ENCODE measurements at regions not wholly inside any gene's neighbourhood (a gene's known extent, or its start where the extent isn't known, plus 50 kb on each side); places are given as distances from the start of the nearest gene placed in this dataset.
A peak's percentile ranks its signal among the peaks of the same experiment; 100 is the strongest.

DNA sequence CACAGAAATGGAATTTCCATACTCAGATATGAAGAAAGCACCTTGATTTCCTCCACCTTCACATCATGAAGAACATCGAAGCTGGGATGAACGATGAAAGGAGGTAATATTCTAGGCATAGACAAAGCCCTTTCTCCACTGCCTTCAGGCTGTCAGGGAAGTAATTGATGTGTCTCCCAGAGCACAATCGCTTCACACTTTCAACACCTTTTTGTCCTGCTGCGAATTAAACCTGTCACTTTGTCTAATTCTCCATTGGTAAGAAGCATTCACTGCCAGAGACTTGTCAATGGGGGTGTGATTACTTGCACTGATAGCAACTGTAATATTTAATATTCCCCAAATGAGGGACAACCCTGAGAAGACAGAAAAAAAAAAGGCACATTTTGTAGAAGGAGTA, 260.1 kb downstream of the ETS1 start:
- no peak for DNase-seq

DNA sequence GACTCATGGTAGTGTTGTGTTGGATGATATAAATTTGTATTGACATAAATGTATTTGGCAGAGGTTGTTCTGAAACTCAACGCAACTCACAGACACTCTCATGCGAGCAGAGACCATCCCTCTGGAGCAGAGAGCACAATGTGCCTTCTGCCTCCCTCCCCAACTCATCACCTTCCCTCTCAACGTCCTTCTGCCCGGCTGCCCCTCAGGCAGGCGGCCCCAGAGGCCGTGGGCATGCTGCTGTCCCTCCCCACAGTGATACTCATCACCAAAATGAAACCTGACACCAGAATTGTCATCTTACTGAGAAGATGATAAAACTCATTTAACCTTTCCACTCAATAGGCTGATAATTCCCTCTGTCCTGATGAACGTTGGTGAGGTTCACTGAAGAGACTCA, 260.6 kb downstream of the ETS1 start:
- no peak for DNase-seq

DNA sequence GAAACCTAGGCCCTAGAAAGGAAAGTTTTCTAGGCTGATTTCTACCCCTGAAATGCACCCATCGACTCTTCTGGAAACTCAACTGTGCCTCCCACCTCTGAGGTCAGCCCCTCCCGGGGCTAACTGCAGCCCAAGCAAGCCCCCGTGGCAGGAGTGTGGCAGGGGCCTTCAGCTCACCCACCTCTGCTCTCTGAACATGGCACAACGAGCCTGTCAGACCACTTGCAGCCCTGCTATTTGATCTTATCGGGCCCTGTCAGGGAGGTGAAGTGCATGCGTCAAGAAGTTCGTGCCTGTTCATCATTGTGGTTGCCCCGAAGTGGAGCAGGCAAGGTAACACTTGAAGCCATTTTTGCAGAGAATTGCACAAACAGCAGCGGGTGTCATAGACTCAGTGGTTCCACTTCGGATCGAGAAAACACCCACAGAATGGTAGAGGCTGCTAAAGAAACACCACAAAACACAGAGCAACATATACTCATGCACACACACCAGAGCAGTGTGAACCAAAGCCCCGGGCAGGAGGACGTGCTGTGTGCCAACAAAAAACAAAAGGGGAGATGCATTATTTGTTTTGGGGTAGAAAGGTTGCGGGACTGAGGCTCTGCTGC, 262.7 kb downstream of the ETS1 start:
- DNase-seq, result no peak

DNA sequence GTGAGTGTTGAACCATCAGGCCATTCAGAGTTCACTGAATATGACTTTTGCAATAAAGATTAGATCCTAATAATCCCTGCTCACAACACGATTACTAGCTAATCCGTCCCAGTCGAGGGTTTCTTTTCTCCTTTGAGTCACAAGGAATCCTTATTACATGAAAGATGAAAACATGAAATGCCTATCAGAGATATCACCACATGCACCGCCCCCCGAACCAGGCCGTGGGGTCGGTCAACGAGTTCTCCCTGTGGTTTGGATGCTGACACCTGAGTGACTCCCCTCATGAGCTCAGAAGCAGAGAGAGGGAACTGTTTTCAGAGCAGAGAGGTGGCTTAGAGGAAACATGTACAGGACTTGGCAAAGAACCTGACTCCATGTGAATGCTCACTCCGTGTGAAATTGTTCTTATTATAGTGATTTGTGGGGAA, 263.3 kb downstream of the ETS1 start:
- no peak for DNase-seq

DNA sequence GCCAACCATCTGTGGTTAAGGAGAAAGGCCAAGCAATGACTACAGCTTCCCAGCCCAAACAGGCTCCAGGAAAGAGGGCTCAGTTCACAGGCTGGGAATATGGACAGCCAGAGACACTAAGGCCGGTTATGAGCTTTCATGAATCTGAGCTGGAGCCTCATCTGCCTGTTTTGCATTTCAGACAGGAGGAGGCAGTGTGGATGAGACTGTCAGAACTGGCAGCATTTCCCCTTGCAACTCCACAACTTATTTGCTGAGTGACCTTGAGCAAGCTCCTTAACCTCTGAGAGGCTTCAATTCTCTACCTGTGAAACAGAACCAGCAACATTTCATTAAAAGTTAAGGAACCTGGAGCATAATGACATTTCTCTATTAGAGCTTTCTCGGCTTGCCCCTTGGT, 264.0 kb downstream of the ETS1 start:
- DNase-seq, result peak in 1 of 2 donors; percentile 28

DNA sequence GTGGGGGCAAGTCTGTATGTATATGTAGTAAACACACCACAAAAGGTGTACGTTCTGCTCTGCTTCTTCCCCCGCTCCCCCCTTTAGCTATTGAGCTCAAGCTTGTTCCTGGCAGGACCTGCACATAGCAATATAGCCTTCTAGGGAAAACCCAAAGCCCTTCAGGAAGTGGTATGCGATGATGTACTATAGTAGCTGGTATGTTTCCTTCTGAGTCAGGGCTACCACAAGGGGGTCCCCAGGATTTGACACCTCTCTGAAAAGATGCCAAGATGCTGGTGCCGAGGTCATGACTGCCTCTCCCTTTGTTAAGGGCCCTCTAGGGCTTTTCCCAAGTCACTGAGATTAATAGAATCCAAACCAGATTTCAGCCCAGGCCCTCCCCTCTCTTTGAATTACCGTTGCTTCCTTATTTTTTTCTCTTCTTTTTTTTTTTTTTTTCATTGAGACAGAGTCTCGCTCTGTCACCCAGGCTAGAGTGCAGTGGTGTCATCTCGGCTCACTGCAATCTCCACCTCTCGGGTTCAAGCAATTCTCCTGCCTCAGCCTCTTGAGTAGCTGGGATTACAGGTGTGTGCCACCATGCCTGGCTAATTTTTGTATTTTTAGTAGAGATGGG, 268.4 kb downstream of the ETS1 start:
- DNase-seq, result no peak

DNA sequence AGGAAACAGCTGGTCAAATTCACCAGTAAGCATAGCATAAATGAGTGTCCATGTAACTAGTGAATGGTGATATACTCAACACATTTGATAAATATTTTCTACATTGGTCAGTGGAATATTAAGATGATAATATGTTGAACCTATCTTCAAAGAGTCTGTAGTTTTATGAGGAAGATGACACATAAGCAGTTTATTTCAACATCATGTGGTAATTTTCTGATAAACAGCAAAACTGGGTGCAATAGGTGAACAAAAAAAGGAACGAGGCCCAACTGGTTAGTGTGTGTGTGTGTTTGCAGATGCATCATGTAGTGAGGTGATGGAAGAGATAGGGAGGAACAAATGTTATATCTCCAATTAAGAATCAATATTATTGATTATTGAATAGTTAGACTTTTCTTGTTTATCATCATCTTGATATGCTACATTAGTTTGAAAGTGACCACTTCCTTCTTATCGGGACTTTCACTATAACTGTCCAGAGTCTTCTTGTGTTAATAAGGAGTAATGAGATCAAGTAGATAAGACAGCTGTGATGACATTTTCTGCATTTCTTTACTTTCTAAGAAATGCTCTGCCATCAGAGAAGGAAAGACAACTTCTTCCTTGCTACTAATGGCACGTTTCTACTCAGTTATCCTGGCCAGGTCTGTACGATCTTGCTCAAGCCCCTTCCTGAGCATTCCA, 270.7 kb downstream of the ETS1 start:
- peak; percentile 35 to 56 for DNase-seq

DNA sequence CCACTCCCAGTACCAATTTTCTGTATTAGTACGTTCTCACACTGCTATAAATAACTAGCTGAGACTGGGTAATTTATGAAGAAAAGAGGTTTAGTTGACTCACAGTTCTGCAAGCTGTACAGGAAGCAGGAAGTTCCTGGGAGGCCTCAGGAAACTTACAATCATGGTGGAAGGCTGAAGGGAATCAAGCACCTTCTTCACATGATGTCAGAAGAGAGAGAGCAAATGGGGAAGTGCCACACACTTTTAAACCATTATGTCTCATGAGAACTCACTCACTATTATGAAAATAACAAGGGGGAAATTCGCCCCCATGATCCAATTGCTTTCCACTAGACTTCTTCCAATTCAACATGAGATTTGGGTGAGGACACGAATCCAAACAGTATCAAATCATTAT, 271.4 kb downstream of the ETS1 start:
- peak in 1 of 2 donors; percentile 4 for DNase-seq

DNA sequence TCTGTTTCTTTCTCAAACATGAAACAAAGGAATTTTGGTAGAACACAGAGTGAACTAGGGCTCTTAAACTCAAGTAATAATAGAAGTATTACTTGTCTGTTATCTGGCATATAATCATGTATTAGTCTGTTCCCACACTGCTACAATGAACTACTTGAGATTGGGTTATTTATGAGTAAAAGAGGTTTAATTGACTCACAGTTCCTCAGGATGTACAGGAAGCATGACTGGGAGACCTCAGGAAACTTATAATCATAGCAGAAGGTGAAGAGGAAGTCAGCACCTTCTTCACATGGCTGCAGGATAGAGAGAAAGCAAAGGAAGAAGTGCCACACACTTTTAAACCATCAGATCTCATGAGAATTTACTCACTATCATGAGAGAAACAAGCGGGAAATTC, 273.4 kb downstream of the ETS1 start:
- no peak for DNase-seq

DNA sequence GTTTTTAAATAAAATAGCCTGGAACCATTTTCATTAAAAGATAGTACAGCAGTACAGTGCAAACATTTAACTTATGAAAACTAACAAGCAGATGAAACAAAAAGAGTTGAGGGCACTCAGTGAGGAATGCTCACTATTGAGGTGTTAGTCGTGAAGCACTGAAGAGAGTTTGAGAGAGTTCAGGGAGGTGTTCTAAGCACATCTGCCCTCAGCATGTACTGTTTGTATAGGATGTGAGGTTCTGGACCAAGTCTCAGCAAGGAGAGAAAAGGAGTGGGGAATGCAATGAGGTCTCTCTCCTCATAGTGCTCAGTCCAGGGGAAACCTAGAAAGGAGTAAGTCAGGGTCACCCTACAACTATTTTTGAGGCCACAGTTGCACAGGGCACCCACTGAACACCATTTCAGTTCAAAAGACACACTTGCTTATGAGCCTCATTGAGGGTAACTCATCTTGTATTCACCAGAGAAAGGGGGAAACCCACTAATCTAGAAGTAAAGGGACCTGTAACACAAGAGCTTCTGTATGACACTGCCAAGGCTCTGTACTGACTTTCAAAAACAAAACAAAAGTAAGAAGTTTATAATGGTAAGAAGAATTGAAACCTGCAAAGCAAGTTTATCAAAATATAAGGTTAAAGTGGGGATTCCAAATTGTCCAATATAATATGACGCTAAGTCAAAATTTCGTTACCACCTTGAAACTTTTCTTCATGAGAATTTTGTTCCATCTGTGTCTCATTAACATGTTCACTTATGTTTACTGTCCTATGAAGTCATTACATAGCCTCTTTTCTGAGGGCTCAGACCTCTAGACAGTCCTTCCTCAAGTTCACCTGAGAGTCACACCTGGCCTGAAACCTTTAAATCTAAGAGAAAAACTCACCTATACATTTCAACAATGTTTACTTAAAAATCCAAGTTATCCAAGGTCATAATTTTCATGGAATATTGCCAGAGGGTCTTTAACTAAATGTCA, 275.3 kb downstream of the ETS1 start:
- DNase-seq, result no peak

DNA sequence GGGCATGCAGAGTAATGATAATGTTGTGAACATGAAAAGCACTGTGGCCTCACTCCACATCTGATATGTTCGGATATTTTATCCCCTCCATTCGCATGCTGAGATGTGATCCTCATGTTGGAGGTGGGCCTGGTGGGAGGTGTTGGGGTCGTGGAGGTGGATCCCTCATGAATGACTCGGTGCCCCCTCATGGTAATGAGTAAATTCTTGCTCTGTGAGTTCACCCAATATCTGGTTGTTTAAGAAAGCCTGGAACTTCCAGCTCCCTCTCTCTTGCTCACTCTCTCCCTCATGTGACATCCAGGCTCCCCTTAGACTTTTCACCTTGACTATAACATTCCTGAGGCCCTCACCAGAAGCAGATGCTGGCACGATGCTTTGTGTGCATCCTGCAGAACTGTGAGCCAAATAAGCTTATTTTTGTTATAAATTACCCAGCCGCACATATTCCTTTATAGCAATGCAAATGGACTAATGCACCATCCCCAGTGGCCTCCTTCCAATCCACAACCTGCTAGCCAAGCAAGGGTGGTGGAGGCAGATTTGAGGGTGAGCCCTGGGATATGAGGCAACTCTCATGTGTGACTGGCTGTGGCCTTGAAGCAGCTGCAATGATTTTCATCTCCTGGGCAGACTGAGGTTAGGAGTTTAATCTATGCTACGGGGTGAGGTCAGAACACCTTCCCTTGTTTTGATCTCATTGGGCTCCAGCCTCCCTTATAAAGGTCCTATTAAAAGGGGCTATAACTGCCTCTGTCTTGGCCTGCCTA, 276.5 kb downstream of the ETS1 start:
- DNase-seq, result no peak

DNA sequence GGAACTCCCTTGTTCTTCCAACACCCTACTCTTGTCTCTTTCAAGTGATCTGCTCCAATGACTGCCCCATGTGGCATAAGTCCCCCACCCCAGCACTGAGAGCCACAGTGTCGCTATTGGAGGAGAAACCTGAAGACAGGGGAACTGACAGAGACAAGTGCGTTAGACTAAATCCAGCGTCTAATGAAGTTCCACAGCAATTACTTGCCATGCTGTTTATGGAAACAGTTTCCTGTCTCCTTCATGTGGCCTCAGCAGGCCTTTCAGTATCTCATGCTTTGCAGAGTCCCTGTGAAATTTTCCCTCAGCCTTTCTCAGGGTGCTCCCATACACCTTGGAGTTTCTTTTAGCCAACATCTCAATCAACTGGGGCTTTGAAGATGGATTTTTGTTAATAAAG, 277.4 kb downstream of the ETS1 start:
- DNase-seq, result no peak

DNA sequence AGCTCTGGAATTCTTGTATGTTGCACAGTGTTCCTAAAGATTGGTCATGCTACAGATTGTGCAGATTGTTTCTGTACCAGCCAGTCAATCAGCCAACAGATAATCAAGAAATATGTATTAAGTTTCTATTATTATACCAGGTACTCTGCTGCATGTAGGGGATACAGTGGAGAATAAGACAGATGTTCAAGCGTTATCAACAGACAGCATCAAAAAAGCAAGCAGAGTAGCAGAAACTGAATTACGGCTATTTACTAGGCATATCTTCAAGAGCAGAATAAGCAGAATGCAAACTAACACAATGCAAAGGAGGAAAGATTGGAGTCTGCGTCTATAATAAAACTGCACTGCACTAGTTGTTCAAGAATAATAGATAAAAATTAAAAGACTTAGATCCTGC, 278.6 kb downstream of the ETS1 start:
- no peak for DNase-seq

DNA sequence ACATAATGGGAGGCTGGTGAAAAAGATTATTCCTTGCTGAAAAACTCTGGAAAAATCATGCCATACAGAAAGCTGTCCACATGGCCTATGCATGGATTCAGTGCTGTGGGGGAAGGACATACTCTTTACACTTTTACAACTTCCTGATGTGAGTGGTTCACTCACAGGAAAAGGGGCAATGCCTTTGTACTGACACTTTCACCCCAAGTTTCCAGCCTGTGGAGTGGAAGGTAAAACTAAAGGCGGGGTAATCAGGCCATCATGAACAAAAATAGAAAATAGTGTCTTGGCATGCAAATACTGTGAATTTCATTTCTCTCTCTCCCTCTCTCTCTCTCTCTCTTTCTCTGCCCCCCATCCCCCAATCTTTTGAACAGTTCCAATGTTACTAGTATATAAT, 281.8 kb downstream of the ETS1 start:
- no peak for DNase-seq

DNA sequence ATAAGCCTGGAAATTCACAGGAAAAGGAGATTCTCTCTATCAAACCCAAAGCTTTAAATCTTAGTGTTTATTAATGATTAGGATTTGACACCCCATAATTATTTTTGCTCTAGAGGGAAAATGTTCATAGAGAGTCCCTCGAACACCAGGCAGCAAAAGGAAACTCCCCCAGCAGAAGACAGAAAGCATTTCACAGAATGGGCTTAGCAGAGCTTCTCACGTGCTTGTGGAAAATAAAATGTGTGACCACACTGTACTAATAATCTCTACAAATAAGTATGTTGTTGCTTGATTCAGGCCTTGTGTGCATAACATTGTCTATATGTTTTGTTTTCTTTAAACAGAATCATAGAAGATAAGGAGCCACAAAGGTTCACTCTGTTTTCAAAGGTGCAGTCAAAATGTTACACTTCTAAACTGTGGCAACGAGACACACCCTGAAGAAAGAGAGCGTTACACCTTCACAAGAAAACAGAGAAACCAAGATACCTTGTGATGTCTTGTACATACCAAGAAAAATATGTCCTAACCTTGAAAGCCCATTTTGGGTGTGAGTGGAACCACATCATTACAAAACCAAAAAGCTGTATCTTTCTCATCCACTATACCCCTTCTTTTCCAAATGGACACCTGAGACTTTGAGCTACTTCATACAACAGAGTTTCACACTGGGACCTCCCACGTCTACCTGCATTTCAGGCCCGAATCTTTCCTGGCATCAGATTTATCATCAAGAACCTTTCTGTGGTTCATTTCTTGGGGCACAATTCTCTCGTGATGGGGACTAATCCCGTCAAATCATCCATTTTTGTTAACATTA, 282.5 kb downstream of the ETS1 start:
- no peak for DNase-seq

DNA sequence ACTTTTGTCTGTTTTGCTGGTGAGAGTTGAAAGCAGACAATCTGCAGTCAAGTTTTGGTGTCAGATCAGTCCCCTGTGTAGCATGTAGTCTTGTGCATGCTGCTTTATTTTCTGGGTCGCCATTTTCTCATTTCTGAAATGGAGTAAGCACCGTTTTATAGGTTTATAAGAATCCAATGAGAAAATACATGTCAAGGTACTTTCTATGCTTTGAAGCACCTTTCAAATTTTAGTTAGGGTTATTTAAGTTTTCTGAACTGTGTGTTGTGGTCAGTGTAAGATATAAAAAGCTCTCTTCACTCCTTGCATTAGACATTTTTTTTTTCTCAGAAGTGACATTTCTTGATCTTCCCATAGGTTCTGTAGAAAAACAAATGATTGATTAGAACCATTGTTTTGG, 283.2 kb downstream of the ETS1 start:
- DNase-seq, result no peak

DNA sequence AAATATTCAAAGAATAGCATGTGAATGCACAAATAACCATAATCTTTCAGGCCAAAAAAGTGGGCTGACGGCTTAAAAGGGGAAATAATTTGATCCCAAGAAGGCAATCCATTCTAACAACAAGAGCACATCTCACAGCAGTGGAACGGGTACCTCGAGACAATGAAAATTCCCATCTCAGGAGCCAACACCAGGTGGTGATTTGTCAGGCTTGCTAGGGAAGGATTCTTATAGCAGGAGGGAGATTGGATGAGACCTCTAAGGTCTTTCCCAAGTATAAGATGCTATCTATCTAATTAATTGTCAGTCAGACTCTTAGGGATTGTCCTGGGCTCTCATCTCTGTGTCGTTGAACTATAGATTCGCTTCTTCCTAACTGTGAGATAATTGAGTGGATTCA, 284.0 kb downstream of the ETS1 start:
- no peak for DNase-seq

DNA sequence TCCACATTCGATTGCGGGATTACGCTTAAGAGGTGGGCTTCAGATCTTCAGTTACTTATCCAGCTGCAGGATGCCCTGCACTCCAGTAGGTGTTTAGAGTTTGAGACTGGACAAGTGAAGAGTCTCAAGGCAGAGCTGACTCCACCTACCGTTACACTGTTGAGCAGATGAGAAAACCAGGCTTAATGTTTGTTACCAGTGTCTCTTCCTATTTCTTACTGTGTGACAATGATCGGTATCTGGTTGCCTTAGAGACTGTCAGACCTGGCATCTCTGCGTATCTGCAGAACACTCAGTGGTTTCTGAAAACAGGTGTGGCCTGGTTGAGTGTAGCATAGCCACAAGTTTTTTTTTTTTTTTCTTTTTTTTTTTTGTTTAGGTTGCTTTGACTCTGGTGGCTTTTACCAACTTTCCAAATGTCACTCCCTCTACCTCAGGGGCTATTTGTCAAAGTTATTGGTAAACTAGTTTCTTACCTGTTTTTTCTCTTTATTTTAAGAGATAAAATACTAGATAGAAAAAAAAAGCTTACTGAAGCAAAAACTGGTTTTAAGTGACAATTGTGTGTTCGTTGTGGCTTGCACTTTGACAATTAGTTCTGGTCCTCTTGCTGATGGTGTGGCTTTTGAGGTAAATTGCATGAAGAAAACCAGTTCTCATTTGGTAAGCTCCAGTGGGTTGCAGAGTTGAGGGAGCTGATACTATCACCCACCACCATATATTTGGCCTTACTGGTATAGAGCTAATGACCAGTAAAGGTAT, 284.8 kb downstream of the ETS1 start:
- DNase-seq, result no peak

DNA sequence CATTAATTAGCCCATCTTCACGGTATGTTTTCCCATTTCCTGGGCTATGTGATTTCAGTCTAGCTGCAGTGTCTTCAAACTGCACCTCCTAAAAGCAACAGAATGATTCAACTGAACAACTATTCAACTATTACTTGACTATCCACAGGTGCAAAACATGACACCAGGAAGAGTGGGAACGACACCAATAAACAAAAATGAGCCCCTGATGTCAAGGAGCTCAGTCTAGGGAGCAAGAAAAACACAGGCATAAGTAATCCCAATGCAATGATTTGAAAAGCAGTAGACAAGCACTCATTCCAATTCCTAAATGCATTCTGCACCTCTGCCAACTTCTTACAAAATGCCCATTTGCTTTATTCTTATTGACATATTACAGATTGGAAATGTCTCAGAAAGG, 285.6 kb downstream of the ETS1 start:
- DNase-seq, result no peak

DNA sequence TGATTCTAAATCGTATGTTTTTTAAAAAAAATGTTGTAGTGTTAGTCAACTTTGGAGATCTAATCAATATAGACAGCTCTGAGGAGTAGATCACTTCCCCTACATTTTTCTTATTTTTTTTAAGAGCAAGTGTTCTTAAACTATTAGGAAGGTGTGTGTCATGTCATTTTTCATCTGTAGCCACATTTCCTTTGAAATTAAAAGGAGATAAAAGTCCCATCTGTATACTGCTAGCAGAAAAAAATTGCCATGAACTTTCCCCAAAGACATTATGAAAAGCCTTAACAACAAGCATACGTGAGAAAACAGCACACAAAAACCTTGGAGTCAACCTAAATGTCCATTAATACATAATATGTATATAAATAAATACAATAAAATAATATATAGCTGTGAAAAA, 286.6 kb downstream of the ETS1 start:
- DNase-seq, result no peak

Measured in inflammatory macrophage (primary cell).